ENCODE measurements at regions not wholly inside any gene's neighbourhood (a gene's known extent, or its start where the extent isn't known, plus 50 kb on each side); places are given as distances from the start of the nearest gene placed in this dataset.

GRCh38 chr2:20138696-20139095 is 86.2 kb downstream of the SDC1 start:
- TF ChIP-seq EZH2 (IDR thresholded peaks at IDR 0.05; ENCODE audit: borderline replicate concordance, insufficient read depth, low read depth, low read length, poor library complexity, severe bottlenecking) (no peak), CTCF (IDR thresholded peaks at IDR 0.05) (no peak)

All from B cell (primary cell).